ENCODE measurements at regions not wholly inside any gene's neighbourhood (a gene's known extent, or its start where the extent isn't known, plus 50 kb on each side); places are given as distances from the start of the nearest gene placed in this dataset.

GRCh38 chr2:192345287-192345686 lies 150.6 kb upstream of the TMEFF2 start:
- TF ChIP-seq, protein P1, sequence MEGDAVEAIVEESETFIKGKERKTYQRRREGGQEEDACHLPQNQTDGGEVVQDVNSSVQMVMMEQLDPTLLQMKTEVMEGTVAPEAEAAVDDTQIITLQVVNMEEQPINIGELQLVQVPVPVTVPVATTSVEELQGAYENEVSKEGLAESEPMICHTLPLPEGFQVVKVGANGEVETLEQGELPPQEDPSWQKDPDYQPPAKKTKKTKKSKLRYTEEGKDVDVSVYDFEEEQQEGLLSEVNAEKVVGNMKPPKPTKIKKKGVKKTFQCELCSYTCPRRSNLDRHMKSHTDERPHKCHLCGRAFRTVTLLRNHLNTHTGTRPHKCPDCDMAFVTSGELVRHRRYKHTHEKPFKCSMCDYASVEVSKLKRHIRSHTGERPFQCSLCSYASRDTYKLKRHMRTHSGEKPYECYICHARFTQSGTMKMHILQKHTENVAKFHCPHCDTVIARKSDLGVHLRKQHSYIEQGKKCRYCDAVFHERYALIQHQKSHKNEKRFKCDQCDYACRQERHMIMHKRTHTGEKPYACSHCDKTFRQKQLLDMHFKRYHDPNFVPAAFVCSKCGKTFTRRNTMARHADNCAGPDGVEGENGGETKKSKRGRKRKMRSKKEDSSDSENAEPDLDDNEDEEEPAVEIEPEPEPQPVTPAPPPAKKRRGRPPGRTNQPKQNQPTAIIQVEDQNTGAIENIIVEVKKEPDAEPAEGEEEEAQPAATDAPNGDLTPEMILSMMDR (IDR thresholded peaks at IDR 0.05 in 8 of 11, conservative IDR thresholded peaks at IDR 0.05 in 3 of 11) = no peak
- no peak for TF ChIP-seq POLR2A (IDR thresholded peaks at IDR 0.05)
- TF ChIP-seq POLR2AphosphoS5 (IDR thresholded peaks at IDR 0.05) = no peak

Measured in spleen (tissue), 7 donors.